ENCODE measurements at regions not wholly inside any gene's neighbourhood (a gene's known extent, or its start where the extent isn't known, plus 50 kb on each side); places are given as distances from the start of the nearest gene placed in this dataset.

DNA sequence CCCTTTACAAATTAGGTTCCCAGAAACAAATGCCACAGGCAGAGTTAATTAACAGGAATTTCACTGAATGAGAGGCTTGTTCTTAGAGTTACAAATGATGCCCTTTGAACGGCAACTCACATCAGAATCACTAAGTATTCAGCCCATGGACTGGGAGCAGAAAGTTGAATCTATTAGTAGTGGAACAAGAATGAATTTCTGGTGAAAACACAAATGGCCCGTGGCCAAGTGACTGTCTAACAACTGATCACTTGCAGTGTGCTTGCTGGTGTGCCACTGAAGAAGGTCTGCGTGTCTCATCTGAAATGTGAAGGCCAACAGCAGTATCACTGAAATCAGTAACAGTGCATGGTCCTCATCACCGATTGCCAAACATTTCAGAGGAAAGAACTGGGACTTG, 893.4 kb upstream of the TMEM132C start:
- Mint-ChIP-seq H3K9me3 (no peaks in the 10 kb centered on the region), H3K27ac (no peak overlapping the region), H3K36me3 (no peaks in the 10 kb centered on the region), H3K27me3 (ENCODE audit: insufficient read depth, low read depth) (peaks cover 8% of the 10 kb centered on the region), H3K4me3 (no peak overlapping the region), H3K4me1 (no peaks in the 10 kb centered on the region)
- Histone ChIP-seq H3K4me2 (no peak overlapping the region), H2AFZ (replicated peaks) (no peak overlapping the region), H3K9me3 (ENCODE audit: low read depth) (no peaks in the 10 kb centered on the region), H4K20me1 (ENCODE audit: low read depth) (no peaks in the 10 kb centered on the region), H3K9ac (no peak overlapping the region), H3K27ac (no peak overlapping the region), H3K4me3 (no peak overlapping the region), H3K36me3 (no peaks in the 10 kb centered on the region), H3F3A (ENCODE audit: low read depth) (no peaks in the 10 kb centered on the region), H3K27me3 (no peaks in the 10 kb centered on the region), H3K4me1 (no peaks in the 10 kb centered on the region), H3K79me2 (ENCODE audit: low read depth) (no peaks in the 10 kb centered on the region)
- TF ChIP-seq EZH2phosphoT487 (IDR thresholded peaks at IDR 0.05) (no peak), EZH2 (IDR thresholded peaks at IDR 0.05) (no peak)
- TF ChIP-seq, protein P1, sequence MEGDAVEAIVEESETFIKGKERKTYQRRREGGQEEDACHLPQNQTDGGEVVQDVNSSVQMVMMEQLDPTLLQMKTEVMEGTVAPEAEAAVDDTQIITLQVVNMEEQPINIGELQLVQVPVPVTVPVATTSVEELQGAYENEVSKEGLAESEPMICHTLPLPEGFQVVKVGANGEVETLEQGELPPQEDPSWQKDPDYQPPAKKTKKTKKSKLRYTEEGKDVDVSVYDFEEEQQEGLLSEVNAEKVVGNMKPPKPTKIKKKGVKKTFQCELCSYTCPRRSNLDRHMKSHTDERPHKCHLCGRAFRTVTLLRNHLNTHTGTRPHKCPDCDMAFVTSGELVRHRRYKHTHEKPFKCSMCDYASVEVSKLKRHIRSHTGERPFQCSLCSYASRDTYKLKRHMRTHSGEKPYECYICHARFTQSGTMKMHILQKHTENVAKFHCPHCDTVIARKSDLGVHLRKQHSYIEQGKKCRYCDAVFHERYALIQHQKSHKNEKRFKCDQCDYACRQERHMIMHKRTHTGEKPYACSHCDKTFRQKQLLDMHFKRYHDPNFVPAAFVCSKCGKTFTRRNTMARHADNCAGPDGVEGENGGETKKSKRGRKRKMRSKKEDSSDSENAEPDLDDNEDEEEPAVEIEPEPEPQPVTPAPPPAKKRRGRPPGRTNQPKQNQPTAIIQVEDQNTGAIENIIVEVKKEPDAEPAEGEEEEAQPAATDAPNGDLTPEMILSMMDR (IDR thresholded peaks at IDR 0.05), result no peak
- DNase-seq (ENCODE audit: low spot score), result no peak

- H2AFZ ChIP-seq (replicated peaks), result no peak overlapping the region
- H3K4me2 ChIP-seq, result no peak overlapping the region
- peaks cover 10% of the 10 kb centered on the region for H3K27me3 Mint-ChIP-seq (ENCODE audit: insufficient read depth, low read depth)
- DNase-seq (ENCODE audit: low spot score), result no peak
- no peak overlapping the region for H3K9ac ChIP-seq
- TF ChIP-seq EZH2phosphoT487 (IDR thresholded peaks at IDR 0.05) (no peak), EZH2 (IDR thresholded peaks at IDR 0.05) (no peak)
- TF ChIP-seq, protein P1 (IDR thresholded peaks at IDR 0.05), result no peak
- H3K27me3 ChIP-seq, result no peaks in the 10 kb centered on the region
- H3K4me3 ChIP-seq, result no peak overlapping the region
- no peaks in the 10 kb centered on the region for H3F3A ChIP-seq (ENCODE audit: low read depth)
- H3K27ac ChIP-seq, result no peak overlapping the region
- no peaks in the 10 kb centered on the region for H3K4me1 Mint-ChIP-seq
- H3K9me3 ChIP-seq (ENCODE audit: low read depth), result no peaks in the 10 kb centered on the region
- H3K79me2 ChIP-seq (ENCODE audit: low read depth), result no peaks in the 10 kb centered on the region
- no peak overlapping the region for H3K4me3 Mint-ChIP-seq
- no peaks in the 10 kb centered on the region for H4K20me1 ChIP-seq (ENCODE audit: low read depth)
- no peak overlapping the region for H3K27ac Mint-ChIP-seq
- no peaks in the 10 kb centered on the region for H3K4me1 ChIP-seq
- no peaks in the 10 kb centered on the region for H3K36me3 ChIP-seq
- H3K36me3 Mint-ChIP-seq, result no peaks in the 10 kb centered on the region
- H3K9me3 Mint-ChIP-seq, result no peaks in the 10 kb centered on the region
These were observed 892.5 kb upstream of the TMEM132C start for GRCh38 chr12:127374447-127374846.

DNA sequence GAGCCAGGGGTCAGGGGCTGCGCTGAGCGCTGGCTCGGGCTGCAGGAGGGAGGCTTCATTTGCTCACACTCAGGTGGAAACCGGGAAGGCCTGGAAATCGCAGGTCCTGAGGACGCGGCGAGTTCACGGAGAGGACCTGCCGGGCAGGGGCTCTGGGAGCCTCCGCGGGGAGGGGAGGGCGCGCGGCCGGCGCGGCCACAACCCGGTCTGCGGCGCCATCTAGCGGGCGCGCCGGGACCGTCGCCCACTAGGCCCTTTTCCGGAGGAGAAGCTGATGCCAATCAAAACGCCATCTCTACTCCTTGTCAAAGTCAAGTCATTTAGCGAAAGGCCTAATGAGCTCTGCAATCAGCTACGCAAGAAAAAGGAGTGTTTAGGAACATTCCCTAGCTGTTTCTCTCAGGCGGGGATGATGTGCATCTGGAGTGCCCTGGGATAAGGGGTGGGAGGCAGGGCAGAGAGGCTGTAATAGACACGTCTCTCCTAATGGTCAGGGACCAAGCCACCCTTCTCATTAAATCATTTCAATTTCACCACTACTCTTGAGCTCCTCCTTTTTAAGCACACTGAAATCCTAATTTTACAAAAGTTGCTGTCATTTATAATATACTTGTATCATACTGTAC, 885.8 kb upstream of the TMEM132C start:
- Histone ChIP-seq H3K4me1 (no peaks in the 10 kb centered on the region), H3K4me2 (peak overlapping the region; percentile 74), H3K9ac (no peak overlapping the region), H3K79me2 (ENCODE audit: low read depth) (no peaks in the 10 kb centered on the region), H3F3A (ENCODE audit: low read depth) (no peaks in the 10 kb centered on the region), H4K20me1 (ENCODE audit: low read depth) (no peaks in the 10 kb centered on the region), H2AFZ (replicated peaks) (peak overlapping the region; percentile 74), H3K27me3 (peaks cover 8% of the 10 kb centered on the region), H3K4me3 (peak overlapping the region; percentile 37), H3K27ac (no peak overlapping the region), H3K9me3 (ENCODE audit: low read depth) (no peaks in the 10 kb centered on the region), H3K36me3 (no peaks in the 10 kb centered on the region)
- TF ChIP-seq, protein P1 (IDR thresholded peaks at IDR 0.05), result peak; percentile 96
- no peak for TF ChIP-seq EZH2phosphoT487 (IDR thresholded peaks at IDR 0.05)
- TF ChIP-seq EZH2 (IDR thresholded peaks at IDR 0.05), result no peak
- no peaks in the 10 kb centered on the region for H3K36me3 Mint-ChIP-seq
- DNase-seq (ENCODE audit: low spot score), result peak; percentile 86
- H3K4me3 Mint-ChIP-seq, result peak overlapping the region; percentile 78
- no peak overlapping the region for H3K27ac Mint-ChIP-seq
- no peaks in the 10 kb centered on the region for H3K4me1 Mint-ChIP-seq
- peaks cover 11% of the 10 kb centered on the region for H3K27me3 Mint-ChIP-seq (ENCODE audit: insufficient read depth, low read depth)
- no peaks in the 10 kb centered on the region for H3K9me3 Mint-ChIP-seq
